Neuronal stem cell (in vitro differentiated cells): ENCODE measurements at regions not wholly inside any gene's neighbourhood (a gene's known extent, or its start where the extent isn't known, plus 50 kb on each side); places are given as distances from the start of the nearest gene placed in this dataset.

Experiments
- DNase-seq: peaks from one replicate; pipeline ENCODE4 v3.0.0-alpha.2; 2013; ENCODE audit warnings: low spot score
- H2AFZ ChIP-seq: one replicate; pipeline ENCODE4 v1.6.1; 2013; ENCODE audit warnings: mild to moderate bottlenecking, low read length, inconsistent platforms
- H2AK5ac ChIP-seq: 2 replicates; pipeline ENCODE4 v1.6.1; 2013; ENCODE audit warnings: low read depth, mild to moderate bottlenecking, inconsistent platforms, low read length, moderate library complexity, mixed read lengths
- H2BK120ac ChIP-seq: 2 replicates; pipeline ENCODE4 v1.6.1; 2013; ENCODE audit warnings: low read depth, mild to moderate bottlenecking, inconsistent platforms, low read length, moderate library complexity, mixed read lengths
- H2BK12ac ChIP-seq: one replicate; pipeline ENCODE4 v1.6.1; 2013; ENCODE audit warnings: low read length, inconsistent platforms
- H2BK15ac ChIP-seq: 2 replicates; pipeline ENCODE4 v1.6.1; 2013; ENCODE audit warnings: mild to moderate bottlenecking, low read length, inconsistent platforms, mixed read lengths
- H2BK5ac ChIP-seq: one replicate; pipeline ENCODE4 v1.6.1; 2013; ENCODE audit warnings: inconsistent platforms, mild to moderate bottlenecking, low read length, moderate library complexity
- H3K14ac ChIP-seq: one replicate; pipeline ENCODE4 v1.6.1; 2013; ENCODE audit warnings: low read length, inconsistent platforms
- H3K18ac ChIP-seq: 2 replicates; pipeline ENCODE4 v1.6.1; 2013; ENCODE audit warnings: low read length, inconsistent platforms
- H3K23ac ChIP-seq: 2 replicates; pipeline ENCODE4 v1.6.1; 2013; ENCODE audit warnings: low read depth, mild to moderate bottlenecking, mixed read lengths, low read length, inconsistent platforms; ENCODE audit not compliant: poor library complexity
- H3K27ac ChIP-seq: replicated peaks from 3 replicates; pipeline ENCODE4 v1.5.1; 2013; ENCODE audit warnings: low read length, inconsistent platforms
- H3K27me3 ChIP-seq, 3 experiments: 2 replicates each; pipeline ENCODE4 v1.6.1; 2013; ENCODE audit warnings: low read length in 3 of 3, mild to moderate bottlenecking in 2 of 3, inconsistent platforms in 1 of 3, low read depth in 1 of 3, mixed read lengths in 1 of 3, moderate library complexity in 1 of 3; ENCODE audit not compliant: control insufficient read depth in 3 of 3, insufficient read depth in 3 of 3
- H3K36me3 ChIP-seq, 2 donors: replicated peaks in 1 of 2; 2 replicates each; pipeline ENCODE4 v1.6.1; 2013; ENCODE audit warnings: low read length in 2 of 2; ENCODE audit not compliant: control insufficient read depth in 2 of 2, insufficient read depth in 2 of 2
- H3K4ac ChIP-seq: 2 replicates; pipeline ENCODE4 v1.6.1; 2013; ENCODE audit warnings: inconsistent platforms, mild to moderate bottlenecking, low read length, moderate library complexity
- H3K4me1 ChIP-seq, 2 donors: 1 replicate in 1 of 2; 2 replicates in 1 of 2; pipeline ENCODE4 v1.6.1; 2013; ENCODE audit warnings: low read length in 2 of 2, low read depth in 1 of 2; ENCODE audit not compliant: control insufficient read depth in 2 of 2, insufficient read depth in 1 of 2
- H3K4me2 ChIP-seq: one replicate; pipeline ENCODE4 v1.6.1; 2013; ENCODE audit warnings: mild to moderate bottlenecking, low read length, inconsistent platforms; ENCODE audit not compliant: insufficient read depth, poor library complexity, severe bottlenecking
- H3K4me3 ChIP-seq, 2 donors: 2 replicates each; pipeline ENCODE4 v1.5.1; 2013; ENCODE audit warnings: low read length in 2 of 2, mild to moderate bottlenecking in 2 of 2, inconsistent platforms in 1 of 2, moderate library complexity in 1 of 2
- H3K79me1 ChIP-seq: one replicate; pipeline ENCODE4 v1.6.1; 2013; ENCODE audit warnings: low read depth, mild to moderate bottlenecking, inconsistent platforms, low read length, moderate library complexity
- H3K9ac ChIP-seq: one replicate; pipeline ENCODE4 v1.6.1; 2013; ENCODE audit warnings: mild to moderate bottlenecking, low read depth, low read length, inconsistent platforms; ENCODE audit not compliant: poor library complexity
- H3K9me3 ChIP-seq, 2 donors: replicated peaks in 1 of 2; 2 replicates each; pipeline versions ENCODE3 to v1.6.1; 2013; ENCODE audit warnings: low read length in 2 of 2, mild to moderate bottlenecking in 2 of 2, inconsistent platforms in 1 of 2, low read depth in 1 of 2, mixed read lengths in 1 of 2, moderate library complexity in 1 of 2; ENCODE audit not compliant: control insufficient read depth in 2 of 2, insufficient read depth in 1 of 2
- H4K8ac ChIP-seq: one replicate; pipeline ENCODE4 v1.6.1; 2013; ENCODE audit warnings: low read depth, mild to moderate bottlenecking, inconsistent platforms, low read length, moderate library complexity
- H4K91ac ChIP-seq: one replicate; pipeline ENCODE4 v1.6.1; 2013; ENCODE audit warnings: low read length, low read depth, mild to moderate bottlenecking, inconsistent platforms; ENCODE audit not compliant: poor library complexity
- WGBS, 2 donors: extraction: QIAGEN DNeasy Blood & Tissue Kit; methylation state at CpG; one replicate each; pipeline ENCODE4 v1.1.7; 2013; ENCODE audit warnings: missing lambda C conversion rate in 2 of 2, mixed read lengths in 1 of 2; ENCODE audit not compliant: insufficient read length in 2 of 2, insufficient replicate concordance in 1 of 2; ENCODE audit errors: extremely low coverage in 2 of 2; 5-methylcytosine and 5-hydroxymethylcytosine counted together

- Histone ChIP-seq H3K79me1 (no peaks in the 10 kb centered on the region), H3K9me3 (no peaks in the 10 kb centered on the region), H2BK120ac (no peak overlapping the region), H3K23ac (no peak overlapping the region), H2BK15ac (no peak overlapping the region), H2BK5ac (no peak overlapping the region), H3K4me3 (no peak overlapping the region), H3K27ac (peak overlapping the region; percentile 61), H2BK12ac (no peak overlapping the region), H3K14ac (no peak overlapping the region), H3K4me2 (no peak overlapping the region), H4K8ac (no peak overlapping the region), H3K4ac (no peak overlapping the region), H4K91ac (no peak overlapping the region), H3K18ac (no peak overlapping the region), H3K9ac (no peak overlapping the region), H2AFZ (no peak overlapping the region), H3K27me3 (no peaks in the 10 kb centered on the region), H3K36me3 (no peaks in the 10 kb centered on the region), H3K4me1 (peaks cover 0 to 9% of the 10 kb centered on the region in 2 donors), H2AK5ac (no peak overlapping the region)
- no CpG with 5 or more reads among the region's 1 CpG for WGBS, 2 donors
- peak; percentile 27 for DNase-seq
Observed at GRCh38 chr12:61781021-61781581, 479.1 kb upstream of the USP15 start.

GRCh38 chr12:61796846-61797245 is 463.4 kb upstream of the USP15 start:
- no peak overlapping the region for H3K14ac ChIP-seq
- no peak overlapping the region for H4K91ac ChIP-seq
- H3K9ac ChIP-seq: no peak overlapping the region
- no peak overlapping the region for H3K4me3 ChIP-seq
- H3K79me1 ChIP-seq: no peaks in the 10 kb centered on the region
- H3K4me1 ChIP-seq: no peaks in the 10 kb centered on the region
- no peak overlapping the region for H3K18ac ChIP-seq
- H2AFZ ChIP-seq: no peak overlapping the region
- H3K27me3 ChIP-seq: no peaks in the 10 kb centered on the region
- no peak overlapping the region for H3K4me2 ChIP-seq
- H3K23ac ChIP-seq: no peak overlapping the region
- H3K36me3 ChIP-seq: no peaks in the 10 kb centered on the region
- H3K4ac ChIP-seq: no peak overlapping the region
- no peak overlapping the region for H4K8ac ChIP-seq
- H2AK5ac ChIP-seq: no peak overlapping the region
- no peak overlapping the region for H3K27ac ChIP-seq
- no peak overlapping the region for H2BK12ac ChIP-seq
- DNase-seq: no peak
- H2BK15ac ChIP-seq: no peak overlapping the region
- H3K9me3 ChIP-seq: no peaks in the 10 kb centered on the region
- H2BK120ac ChIP-seq: no peak overlapping the region
- H2BK5ac ChIP-seq: no peak overlapping the region
- WGBS, 2 donors: no CpG with 5 or more reads among the region's 1 CpG

GRCh38 chr12:61797266-61797665 is 462.9 kb upstream of the USP15 start:
- no CpG with 5 or more reads among the region's 1 CpG for WGBS, 2 donors
- Histone ChIP-seq H3K18ac (no peak overlapping the region), H2BK5ac (no peak overlapping the region), H3K4me2 (no peak overlapping the region), H2BK15ac (no peak overlapping the region), H3K79me1 (no peaks in the 10 kb centered on the region), H3K23ac (no peak overlapping the region), H3K4me1 (no peaks in the 10 kb centered on the region), H3K4me3 (no peak overlapping the region), H3K9ac (no peak overlapping the region), H2AFZ (no peak overlapping the region), H3K27ac (no peak overlapping the region), H3K4ac (no peak overlapping the region), H4K91ac (no peak overlapping the region), H2AK5ac (no peak overlapping the region), H2BK120ac (no peak overlapping the region), H3K9me3 (no peaks in the 10 kb centered on the region), H3K14ac (no peak overlapping the region), H3K27me3 (no peaks in the 10 kb centered on the region), H2BK12ac (no peak overlapping the region), H3K36me3 (no peaks in the 10 kb centered on the region), H4K8ac (no peak overlapping the region)
- no peak for DNase-seq

GRCh38 chr12:61798778-61799177 is 461.4 kb upstream of the USP15 start:
- Histone ChIP-seq H3K4ac (no peak overlapping the region), H2AK5ac (no peak overlapping the region), H2AFZ (no peak overlapping the region), H3K27ac (no peak overlapping the region), H3K9me3 (no peaks in the 10 kb centered on the region), H2BK12ac (no peak overlapping the region), H3K14ac (no peak overlapping the region), H3K79me1 (no peaks in the 10 kb centered on the region), H3K9ac (no peak overlapping the region), H4K8ac (no peak overlapping the region), H3K36me3 (no peaks in the 10 kb centered on the region), H3K23ac (no peak overlapping the region), H2BK120ac (no peak overlapping the region), H4K91ac (no peak overlapping the region), H3K4me2 (no peak overlapping the region), H3K27me3 (no peaks in the 10 kb centered on the region), H3K4me1 (no peaks in the 10 kb centered on the region), H2BK5ac (no peak overlapping the region), H3K18ac (no peak overlapping the region), H2BK15ac (no peak overlapping the region), H3K4me3 (no peak overlapping the region)
- no peak for DNase-seq
